ENCODE measurements at regions not wholly inside any gene's neighbourhood (a gene's known extent, or its start where the extent isn't known, plus 50 kb on each side); places are given as distances from the start of the nearest gene placed in this dataset.

DNA sequence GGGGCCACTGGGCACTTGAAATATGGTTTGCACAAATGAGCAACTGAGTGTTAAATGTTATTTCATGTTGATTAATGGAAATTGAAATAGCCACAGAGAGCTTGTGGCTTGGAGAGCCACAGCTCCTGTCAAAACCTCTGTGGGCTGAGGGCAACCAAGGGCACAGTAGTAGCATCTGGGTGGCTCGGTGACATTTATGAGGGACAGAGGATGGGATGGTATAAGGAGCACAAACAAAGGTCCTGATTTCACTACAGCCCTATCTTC, 215.9 kb downstream of the SOX9 start:
- Histone ChIP-seq H3K27me3 (ENCODE audit: control insufficient read depth in 2 of 2, insufficient read depth in 2 of 2, low read length in 2 of 2) (no peaks in the 10 kb centered on the region), H3K27ac (ENCODE audit: low read depth in 2 of 2, low read length in 2 of 2) (no peak overlapping the region), H3K4me3 (ENCODE audit: low read length in 2 of 2) (no peak overlapping the region), H3K36me3 (ENCODE audit: control insufficient read depth in 2 of 2, insufficient read depth in 2 of 2, low read length in 2 of 2) (no peaks in the 10 kb centered on the region), H3K9me3 (ENCODE audit: control insufficient read depth in 2 of 2, low read length in 2 of 2) (no peaks in the 10 kb centered on the region), H3K4me1 (ENCODE audit: control insufficient read depth in 2 of 2, insufficient read depth in 2 of 2, low read length in 2 of 2) (peaks cover 0 to 10% of the 10 kb centered on the region in 2 donors), H3K9ac (ENCODE audit: low read depth in 1 of 2, low read length in 2 of 2) (no peak overlapping the region)

DNA sequence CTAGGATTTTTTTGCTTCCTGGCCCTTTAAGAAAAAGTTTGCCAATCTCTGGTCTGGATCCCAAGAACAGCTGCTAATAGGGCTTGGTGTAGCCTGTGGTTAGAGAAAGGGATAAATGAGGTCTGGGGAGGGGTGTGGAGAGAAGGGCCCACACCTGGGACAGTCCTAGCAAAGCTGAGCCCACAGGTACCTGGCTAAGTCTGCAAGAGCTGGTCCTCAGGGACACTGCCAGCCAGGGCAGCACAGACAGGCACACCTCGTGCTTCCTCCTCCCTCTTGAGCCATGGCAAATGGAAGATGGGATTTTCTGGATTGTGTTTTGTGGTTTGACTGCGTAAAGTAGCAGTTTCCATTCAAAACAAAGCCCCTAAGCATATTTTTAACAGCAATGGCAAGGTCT, 217.5 kb downstream of the SOX9 start:
- peaks cover 0 to 10% of the 10 kb centered on the region in 2 donors for H3K4me1 ChIP-seq (ENCODE audit: control insufficient read depth in 2 of 2, insufficient read depth in 2 of 2, low read length in 2 of 2)
- no peak overlapping the region for H3K27ac ChIP-seq (ENCODE audit: low read depth in 2 of 2, low read length in 2 of 2)
- no peak overlapping the region for H3K4me3 ChIP-seq (ENCODE audit: low read length in 2 of 2)
- no peaks in the 10 kb centered on the region for H3K36me3 ChIP-seq (ENCODE audit: control insufficient read depth in 2 of 2, insufficient read depth in 2 of 2, low read length in 2 of 2)
- H3K9ac ChIP-seq (ENCODE audit: low read depth in 1 of 2, low read length in 2 of 2), result no peak overlapping the region
- H3K27me3 ChIP-seq (ENCODE audit: control insufficient read depth in 2 of 2, insufficient read depth in 2 of 2, low read length in 2 of 2), result no peaks in the 10 kb centered on the region
- no peaks in the 10 kb centered on the region for H3K9me3 ChIP-seq (ENCODE audit: control insufficient read depth in 2 of 2, low read length in 2 of 2)

DNA sequence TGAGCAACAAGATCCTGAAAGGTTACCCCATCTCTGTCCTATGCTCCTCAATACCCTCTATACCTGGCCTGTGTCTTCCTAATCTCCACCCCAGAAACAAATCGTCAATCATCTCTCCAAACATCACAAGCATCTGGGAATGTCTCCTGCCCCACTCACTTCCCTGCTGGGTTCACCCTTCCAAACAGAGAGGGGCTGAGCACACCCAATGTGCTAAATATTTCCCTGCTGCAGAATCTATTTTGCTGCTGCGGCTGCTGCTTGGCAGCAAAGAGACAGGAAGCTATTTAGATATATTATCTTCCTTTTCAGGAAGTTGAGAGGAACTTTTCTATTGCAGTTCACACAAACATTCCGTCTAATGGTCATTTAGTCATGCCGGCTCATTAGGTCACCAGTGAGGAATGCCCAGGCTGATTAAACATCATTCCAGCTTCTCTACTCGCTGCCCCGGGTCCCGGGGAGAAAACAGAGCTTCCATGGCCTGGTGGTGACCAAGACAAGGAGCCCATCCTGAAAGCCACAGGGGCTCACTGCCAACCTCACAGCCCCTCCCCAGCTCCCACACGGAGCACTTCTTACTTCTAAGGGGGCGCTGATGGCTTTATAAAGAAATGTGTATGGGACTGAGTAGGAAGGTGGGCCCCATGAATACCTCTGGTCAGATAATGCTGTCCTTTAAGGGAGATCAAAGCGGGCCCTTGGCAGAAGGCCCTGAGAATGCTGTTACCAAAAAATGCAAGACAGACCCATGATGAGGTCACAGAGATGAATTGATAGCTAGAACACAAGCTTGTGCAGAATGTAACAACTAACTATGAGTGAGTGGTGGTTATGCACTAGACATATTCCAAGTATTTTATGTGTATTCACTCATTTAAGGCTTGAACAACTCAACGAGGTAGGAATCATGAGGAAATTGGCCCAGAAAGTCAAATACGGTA, 218.3 kb downstream of the SOX9 start:
- no peak overlapping the region for H3K9ac ChIP-seq (ENCODE audit: low read depth in 1 of 2, low read length in 2 of 2)
- no peaks in the 10 kb centered on the region for H3K9me3 ChIP-seq (ENCODE audit: control insufficient read depth in 2 of 2, low read length in 2 of 2)
- H3K27ac ChIP-seq (ENCODE audit: low read depth in 2 of 2, low read length in 2 of 2), result peak overlapping the region; percentile 4 to 32
- no peaks in the 10 kb centered on the region for H3K36me3 ChIP-seq (ENCODE audit: control insufficient read depth in 2 of 2, insufficient read depth in 2 of 2, low read length in 2 of 2)
- H3K27me3 ChIP-seq (ENCODE audit: control insufficient read depth in 2 of 2, insufficient read depth in 2 of 2, low read length in 2 of 2), result peaks cover 0 to 2% of the 10 kb centered on the region in 2 donors
- H3K4me1 ChIP-seq (ENCODE audit: control insufficient read depth in 2 of 2, insufficient read depth in 2 of 2, low read length in 2 of 2), result peaks cover 0 to 10% of the 10 kb centered on the region in 2 donors
- no peak overlapping the region for H3K4me3 ChIP-seq (ENCODE audit: low read length in 2 of 2)

DNA sequence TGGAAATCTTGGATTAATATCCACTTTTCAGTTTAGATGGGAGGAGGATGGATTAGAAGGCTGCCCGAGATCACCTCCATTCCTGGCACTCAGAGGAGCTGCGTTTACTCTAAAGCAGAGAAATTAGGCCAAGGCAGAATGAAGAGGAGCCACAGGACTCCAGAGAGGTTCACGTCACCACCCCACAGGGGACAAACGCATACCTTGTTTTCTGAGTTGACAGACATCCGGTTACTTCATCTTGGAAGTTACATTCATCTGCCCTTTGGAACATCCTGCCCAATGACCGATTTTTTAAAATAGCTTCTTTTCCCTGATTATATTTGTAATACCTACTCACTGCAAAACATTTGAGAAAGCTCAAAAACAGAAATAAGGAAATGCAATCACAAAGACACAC, 220.0 kb downstream of the SOX9 start:
- H3K27me3 ChIP-seq (ENCODE audit: control insufficient read depth in 2 of 2, insufficient read depth in 2 of 2, low read length in 2 of 2), result peaks cover 0 to 2% of the 10 kb centered on the region in 2 donors
- peaks cover 0 to 10% of the 10 kb centered on the region in 2 donors for H3K4me1 ChIP-seq (ENCODE audit: control insufficient read depth in 2 of 2, insufficient read depth in 2 of 2, low read length in 2 of 2)
- no peak overlapping the region for H3K9ac ChIP-seq (ENCODE audit: low read depth in 1 of 2, low read length in 2 of 2)
- no peaks in the 10 kb centered on the region for H3K9me3 ChIP-seq (ENCODE audit: control insufficient read depth in 2 of 2, low read length in 2 of 2)
- H3K27ac ChIP-seq (ENCODE audit: low read depth in 2 of 2, low read length in 2 of 2), result no peak overlapping the region
- H3K4me3 ChIP-seq (ENCODE audit: low read length in 2 of 2), result no peak overlapping the region
- no peaks in the 10 kb centered on the region for H3K36me3 ChIP-seq (ENCODE audit: control insufficient read depth in 2 of 2, insufficient read depth in 2 of 2, low read length in 2 of 2)

DNA sequence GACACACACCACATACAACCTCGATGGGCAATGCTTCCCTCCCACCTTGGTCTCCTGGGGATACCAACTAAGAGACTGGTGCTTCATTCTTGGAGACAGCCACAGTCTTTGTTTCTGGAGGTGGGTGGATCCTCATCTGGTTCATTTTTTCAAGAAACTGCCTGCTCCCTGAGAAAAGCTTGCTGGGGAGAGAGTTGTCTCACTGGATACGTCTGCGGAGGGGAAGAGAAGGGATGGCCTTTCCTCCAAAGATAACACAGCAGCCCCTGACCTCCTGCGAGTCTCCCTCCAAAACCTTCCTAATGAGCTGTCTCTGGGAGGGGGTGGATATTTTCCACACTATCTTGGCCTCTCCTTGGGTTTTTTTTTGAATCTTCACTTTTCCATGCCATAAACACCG, 221.2 kb downstream of the SOX9 start:
- peaks cover 0 to 10% of the 10 kb centered on the region in 2 donors for H3K4me1 ChIP-seq (ENCODE audit: control insufficient read depth in 2 of 2, insufficient read depth in 2 of 2, low read length in 2 of 2)
- H3K36me3 ChIP-seq (ENCODE audit: control insufficient read depth in 2 of 2, insufficient read depth in 2 of 2, low read length in 2 of 2), result no peaks in the 10 kb centered on the region
- H3K9me3 ChIP-seq (ENCODE audit: control insufficient read depth in 2 of 2, low read length in 2 of 2), result no peaks in the 10 kb centered on the region
- no peak overlapping the region for H3K27ac ChIP-seq (ENCODE audit: low read depth in 2 of 2, low read length in 2 of 2)
- H3K27me3 ChIP-seq (ENCODE audit: control insufficient read depth in 2 of 2, insufficient read depth in 2 of 2, low read length in 2 of 2), result peaks cover 0 to 4% of the 10 kb centered on the region in 2 donors
- no peak overlapping the region for H3K4me3 ChIP-seq (ENCODE audit: low read length in 2 of 2)
- H3K9ac ChIP-seq (ENCODE audit: low read depth in 1 of 2, low read length in 2 of 2), result no peak overlapping the region

DNA sequence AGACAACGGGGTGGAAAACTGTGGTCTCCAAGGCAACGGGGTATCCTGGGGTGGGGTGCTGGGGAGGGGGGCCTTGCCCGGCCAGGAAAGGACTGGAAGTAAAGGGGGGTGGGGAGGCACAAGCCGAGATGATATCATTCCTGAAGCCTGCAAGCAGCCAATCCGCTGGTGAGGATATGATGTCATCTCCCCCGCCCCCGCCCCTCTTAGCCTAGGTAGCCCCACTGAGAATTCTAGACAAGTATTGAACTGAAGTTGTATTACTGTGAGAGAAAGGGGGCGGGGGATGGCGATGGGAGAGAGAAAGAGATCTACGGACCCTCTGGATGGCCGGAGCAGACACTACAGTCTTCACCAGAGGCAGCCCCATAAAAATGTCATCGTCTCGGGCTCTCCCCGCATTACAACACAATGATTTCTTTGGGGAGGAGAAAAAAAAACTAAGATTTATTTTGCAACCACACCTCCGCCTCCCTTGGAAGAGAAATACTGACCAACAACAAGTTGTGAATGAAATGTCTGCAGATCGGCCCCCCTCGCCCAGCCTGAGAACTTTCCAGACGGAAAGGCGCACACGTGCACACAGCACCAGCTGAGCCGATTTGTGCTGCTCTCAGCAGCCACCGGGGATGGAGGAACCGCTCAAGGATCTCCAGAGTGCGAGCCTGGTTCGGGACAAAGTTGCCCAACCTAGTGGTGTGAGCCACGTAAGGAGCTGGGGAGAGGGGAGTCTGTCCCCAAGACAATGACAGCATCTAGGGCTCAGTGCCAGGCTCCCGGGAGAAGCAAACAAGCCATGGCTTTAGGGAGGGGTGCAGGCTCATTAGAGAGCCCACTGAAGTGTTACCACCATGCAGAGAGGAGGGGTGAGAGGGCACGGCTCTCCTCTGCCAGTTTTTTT, 222.1 kb downstream of the SOX9 start:
- Histone ChIP-seq H3K4me3 (ENCODE audit: low read length in 2 of 2) (no peak overlapping the region), H3K27ac (ENCODE audit: low read depth in 2 of 2, low read length in 2 of 2) (no peak overlapping the region), H3K9me3 (ENCODE audit: control insufficient read depth in 2 of 2, low read length in 2 of 2) (no peaks in the 10 kb centered on the region), H3K27me3 (ENCODE audit: control insufficient read depth in 2 of 2, insufficient read depth in 2 of 2, low read length in 2 of 2) (peaks cover 0 to 4% of the 10 kb centered on the region in 2 donors), H3K4me1 (ENCODE audit: control insufficient read depth in 2 of 2, insufficient read depth in 2 of 2, low read length in 2 of 2) (peaks cover 0 to 10% of the 10 kb centered on the region in 2 donors), H3K9ac (ENCODE audit: low read depth in 1 of 2, low read length in 2 of 2) (no peak overlapping the region), H3K36me3 (ENCODE audit: control insufficient read depth in 2 of 2, insufficient read depth in 2 of 2, low read length in 2 of 2) (no peaks in the 10 kb centered on the region)

DNA sequence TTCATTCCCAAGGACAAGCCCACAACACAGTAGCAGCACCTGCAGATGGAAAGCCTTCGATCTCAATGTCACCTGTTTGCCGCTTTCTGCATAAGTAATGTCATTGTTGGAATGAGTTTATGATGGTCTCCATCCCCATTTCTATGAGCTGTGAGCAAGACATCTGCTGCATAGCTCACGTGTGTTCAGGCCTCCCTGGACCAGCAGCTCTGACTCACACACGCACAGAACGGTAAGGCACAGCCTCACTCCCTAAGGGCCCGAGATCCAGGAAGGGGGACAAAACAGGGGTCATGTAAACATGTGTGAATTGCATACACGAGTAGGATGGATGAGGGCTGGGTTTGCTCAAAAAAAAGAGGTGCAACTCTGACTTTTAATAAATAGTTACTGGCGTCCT, 223.1 kb downstream of the SOX9 start:
- Histone ChIP-seq H3K9me3 (ENCODE audit: control insufficient read depth in 2 of 2, low read length in 2 of 2) (no peaks in the 10 kb centered on the region), H3K27me3 (ENCODE audit: control insufficient read depth in 2 of 2, insufficient read depth in 2 of 2, low read length in 2 of 2) (peaks cover 0 to 4% of the 10 kb centered on the region in 2 donors), H3K4me3 (ENCODE audit: low read length in 2 of 2) (no peak overlapping the region), H3K4me1 (ENCODE audit: control insufficient read depth in 2 of 2, insufficient read depth in 2 of 2, low read length in 2 of 2) (peaks cover 0 to 5% of the 10 kb centered on the region in 2 donors), H3K9ac (ENCODE audit: low read depth in 1 of 2, low read length in 2 of 2) (no peak overlapping the region), H3K36me3 (ENCODE audit: control insufficient read depth in 2 of 2, insufficient read depth in 2 of 2, low read length in 2 of 2) (no peaks in the 10 kb centered on the region), H3K27ac (ENCODE audit: low read depth in 2 of 2, low read length in 2 of 2) (no peak overlapping the region)

DNA sequence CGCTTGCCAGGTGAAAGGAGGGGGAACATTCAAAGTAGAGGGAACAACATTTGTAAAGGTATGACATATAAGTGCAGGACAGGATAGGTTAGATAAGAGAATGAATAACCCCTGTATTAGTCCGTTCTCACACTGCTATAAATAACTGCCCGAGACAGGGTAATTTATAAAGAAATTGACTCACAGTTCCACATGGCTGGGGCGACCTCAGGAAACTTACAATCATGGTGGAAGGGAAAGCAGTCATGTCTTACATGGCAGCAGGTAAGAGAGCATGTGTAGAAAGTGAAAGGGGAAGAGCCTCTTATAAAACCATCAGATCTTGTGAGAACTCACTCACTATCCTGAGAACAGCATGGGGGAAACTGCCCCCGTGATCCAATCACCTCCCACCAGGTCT, 223.8 kb downstream of the SOX9 start:
- H3K27me3 ChIP-seq (ENCODE audit: control insufficient read depth in 2 of 2, insufficient read depth in 2 of 2, low read length in 2 of 2), result peaks cover 0 to 4% of the 10 kb centered on the region in 2 donors
- no peaks in the 10 kb centered on the region for H3K9me3 ChIP-seq (ENCODE audit: control insufficient read depth in 2 of 2, low read length in 2 of 2)
- H3K4me1 ChIP-seq (ENCODE audit: control insufficient read depth in 2 of 2, insufficient read depth in 2 of 2, low read length in 2 of 2), result no peaks in the 10 kb centered on the region
- no peak overlapping the region for H3K4me3 ChIP-seq (ENCODE audit: low read length in 2 of 2)
- H3K27ac ChIP-seq (ENCODE audit: low read depth in 2 of 2, low read length in 2 of 2), result no peak overlapping the region
- H3K36me3 ChIP-seq (ENCODE audit: control insufficient read depth in 2 of 2, insufficient read depth in 2 of 2, low read length in 2 of 2), result no peaks in the 10 kb centered on the region
- no peak overlapping the region for H3K9ac ChIP-seq (ENCODE audit: low read depth in 1 of 2, low read length in 2 of 2)

DNA sequence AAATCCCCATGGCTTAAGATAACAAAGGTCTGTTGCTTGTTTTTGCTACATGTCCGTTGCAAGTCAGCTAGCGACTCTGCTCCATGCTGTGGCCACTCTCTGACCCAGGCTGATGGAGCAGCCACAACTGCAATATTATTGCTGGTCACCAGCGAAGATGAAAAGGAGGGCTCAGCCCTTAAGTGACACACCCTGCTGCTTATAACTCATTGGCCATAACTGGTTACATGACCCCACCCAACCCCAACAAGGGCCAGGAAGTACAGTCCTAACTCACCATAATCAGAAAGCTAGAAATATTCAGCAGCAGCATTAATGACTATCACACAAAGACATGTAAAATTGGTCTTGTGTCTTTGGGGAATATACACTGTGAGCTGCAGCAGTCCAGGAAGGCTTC, 224.3 kb downstream of the SOX9 start:
- Histone ChIP-seq H3K4me1 (ENCODE audit: control insufficient read depth in 2 of 2, insufficient read depth in 2 of 2, low read length in 2 of 2) (no peaks in the 10 kb centered on the region), H3K27me3 (ENCODE audit: control insufficient read depth in 2 of 2, insufficient read depth in 2 of 2, low read length in 2 of 2) (peaks cover 0 to 4% of the 10 kb centered on the region in 2 donors), H3K9ac (ENCODE audit: low read depth in 1 of 2, low read length in 2 of 2) (no peak overlapping the region), H3K27ac (ENCODE audit: low read depth in 2 of 2, low read length in 2 of 2) (no peak overlapping the region), H3K4me3 (ENCODE audit: low read length in 2 of 2) (no peak overlapping the region), H3K9me3 (ENCODE audit: control insufficient read depth in 2 of 2, low read length in 2 of 2) (no peaks in the 10 kb centered on the region), H3K36me3 (ENCODE audit: control insufficient read depth in 2 of 2, insufficient read depth in 2 of 2, low read length in 2 of 2) (no peaks in the 10 kb centered on the region)

DNA sequence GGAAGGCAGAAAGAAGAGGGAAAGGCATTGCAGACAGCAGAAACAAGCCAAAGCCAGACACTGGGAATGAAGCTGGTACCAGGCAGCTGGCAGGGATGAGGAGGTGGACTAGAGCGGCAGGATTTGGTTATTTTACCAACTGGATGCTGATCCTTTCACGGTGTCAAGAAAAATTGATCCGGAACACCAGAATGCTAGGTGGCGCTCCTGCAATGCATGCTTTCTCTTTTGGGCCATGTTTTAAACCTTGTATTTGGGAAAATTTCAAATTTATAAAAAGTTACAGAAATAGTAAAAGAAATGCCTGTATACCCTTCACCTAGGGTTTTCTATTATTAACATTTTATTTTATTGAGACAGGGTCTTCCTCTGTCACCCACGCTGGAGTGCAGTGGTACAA, 224.7 kb downstream of the SOX9 start:
- no peak overlapping the region for H3K27ac ChIP-seq (ENCODE audit: low read depth in 2 of 2, low read length in 2 of 2)

More for the DNA sequence above, 224.7 kb downstream of the SOX9 start:
- no peaks in the 10 kb centered on the region for H3K36me3 ChIP-seq (ENCODE audit: control insufficient read depth in 2 of 2, insufficient read depth in 2 of 2, low read length in 2 of 2)
- no peak overlapping the region for H3K4me3 ChIP-seq (ENCODE audit: low read length in 2 of 2)
- no peaks in the 10 kb centered on the region for H3K9me3 ChIP-seq (ENCODE audit: control insufficient read depth in 2 of 2, low read length in 2 of 2)
- H3K9ac ChIP-seq (ENCODE audit: low read depth in 1 of 2, low read length in 2 of 2), result no peak overlapping the region
- H3K27me3 ChIP-seq (ENCODE audit: control insufficient read depth in 2 of 2, insufficient read depth in 2 of 2, low read length in 2 of 2), result peaks cover 0 to 4% of the 10 kb centered on the region in 2 donors
- no peaks in the 10 kb centered on the region for H3K4me1 ChIP-seq (ENCODE audit: control insufficient read depth in 2 of 2, insufficient read depth in 2 of 2, low read length in 2 of 2)

Data from mucosa of rectum (tissue), 2 donors.